Small intestine (tissue), 7 donors: ENCODE measurements at regions not wholly inside any gene's neighbourhood (a gene's known extent, or its start where the extent isn't known, plus 50 kb on each side); places are given as distances from the start of the nearest gene placed in this dataset.

Source experiments
- DNase-seq, 2 donors: peaks; one replicate each; pipeline versions ENCODE4 v3.0.0 to v3.0.0-alpha.2; 2013
- FAIRE-seq: peaks from 2 replicates; lab custom pipeline; 2012; peaks lifted over from hg19 to GRCh38; lab: Jason Lieb, UNC
- H3K27ac ChIP-seq, 3 donors: one replicate each; pipeline ENCODE4 v1.5.1; 2013; ENCODE audit warnings: low read length in 2 of 3, mild to moderate bottlenecking in 2 of 3, control low read depth in 1 of 3, inconsistent platforms in 1 of 3, low read depth in 1 of 3, moderate library complexity in 1 of 3
- H3K27me3 ChIP-seq, 3 donors: one replicate each; pipeline ENCODE4 v1.6.1; 2013; ENCODE audit warnings: low read length in 3 of 3, inconsistent platforms in 1 of 3; ENCODE audit not compliant: control insufficient read depth in 3 of 3, insufficient read depth in 3 of 3
- H3K36me3 ChIP-seq, 3 donors: one replicate each; pipeline ENCODE4 v1.6.1; 2013; ENCODE audit warnings: low read length in 3 of 3, inconsistent platforms in 1 of 3, low read depth in 1 of 3, mild to moderate bottlenecking in 1 of 3, moderate library complexity in 1 of 3; ENCODE audit not compliant: control insufficient read depth in 3 of 3, insufficient read depth in 2 of 3
- H3K4me1 ChIP-seq, 3 donors: one replicate each; pipeline ENCODE4 v1.6.1; 2013; ENCODE audit warnings: low read length in 2 of 3, inconsistent platforms in 1 of 3, low read depth in 1 of 3, mild to moderate bottlenecking in 1 of 3, moderate library complexity in 1 of 3; ENCODE audit not compliant: control insufficient read depth in 3 of 3, insufficient read depth in 2 of 3
- H3K4me3 ChIP-seq, 3 donors: one replicate each; pipeline ENCODE4 v1.5.1; 2013; ENCODE audit warnings: low read length in 3 of 3, control low read depth in 1 of 3, inconsistent platforms in 1 of 3, low read depth in 1 of 3, mild to moderate bottlenecking in 1 of 3, moderate library complexity in 1 of 3
- H3K9me3 ChIP-seq, 2 donors: one replicate each; pipeline ENCODE4 v1.6.1; 2013; ENCODE audit warnings: low read depth in 1 of 2, low read length in 1 of 2; ENCODE audit not compliant: control insufficient read depth in 2 of 2, insufficient read depth in 1 of 2
- WGBS, 3 donors: extraction: QIAGEN DNeasy Blood & Tissue Kit; methylation state at CpG; one replicate each; pipeline ENCODE4 v1.1.7; 2013; 5-methylcytosine and 5-hydroxymethylcytosine counted together
- donor health status: healthy with polysubstance abuse.
- donor health status: control.
- donor health status: control.
- donor health status: Bipolar disorder and iron deficiency.
- donor health status: healthy.

GRCh38 chrX:120697053-120697452 is 67.2 kb upstream of the C1GALT1C1 start:
- Histone ChIP-seq H3K36me3 (no peaks in the 10 kb centered on the region), H3K4me1 (no peaks in the 10 kb centered on the region), H3K9me3 (no peaks in the 10 kb centered on the region), H3K27ac (no peak overlapping the region), H3K27me3 (no peaks in the 10 kb centered on the region), H3K4me3 (no peak overlapping the region)
- FAIRE-seq (no peak), DNase-seq (no peak)

- FAIRE-seq (no peak), DNase-seq (peak; percentile 0 to 17)
- no peak overlapping the region for H3K27ac ChIP-seq
- H3K9me3 ChIP-seq = no peaks in the 10 kb centered on the region
- no peaks in the 10 kb centered on the region for H3K36me3 ChIP-seq
- H3K4me3 ChIP-seq = no peak overlapping the region
- H3K4me1 ChIP-seq = no peaks in the 10 kb centered on the region
- 15 to 54% (median 38%) methylated on average over 2 of the region's 2 CpGs for WGBS, 3 donors
- H3K27me3 ChIP-seq = no peaks in the 10 kb centered on the region
These were observed 62.5 kb upstream of the C1GALT1C1 start for GRCh38 chrX:120692319-120692718.

- Histone ChIP-seq H3K27ac (no peak overlapping the region), H3K9me3 (no peaks in the 10 kb centered on the region), H3K4me1 (no peaks in the 10 kb centered on the region), H3K27me3 (no peaks in the 10 kb centered on the region), H3K4me3 (no peak overlapping the region), H3K36me3 (no peaks in the 10 kb centered on the region)
- 84 to 88% (median 88%) methylated on average over 4 of the region's 4 CpGs for WGBS, 3 donors
- DNase-seq = no peak
- FAIRE-seq = no peak
These were observed 61.1 kb upstream of the C1GALT1C1 start for GRCh38 chrX:120690941-120691340.

GRCh38 chrX:120690344-120690743 is 60.5 kb upstream of the C1GALT1C1 start:
- Histone ChIP-seq H3K4me1 (no peaks in the 10 kb centered on the region), H3K36me3 (no peaks in the 10 kb centered on the region), H3K4me3 (no peak overlapping the region), H3K27ac (no peak overlapping the region), H3K9me3 (no peaks in the 10 kb centered on the region), H3K27me3 (no peaks in the 10 kb centered on the region)
- WGBS, 3 donors = 69 to 76% (median 74%) methylated on average over 3 of the region's 3 CpGs
- no peak for FAIRE-seq
- no peak for DNase-seq

- H3K27me3 ChIP-seq = no peaks in the 10 kb centered on the region
- no peak overlapping the region for H3K27ac ChIP-seq
- H3K4me1 ChIP-seq = no peaks in the 10 kb centered on the region
- no peak overlapping the region for H3K4me3 ChIP-seq
- H3K9me3 ChIP-seq = no peaks in the 10 kb centered on the region
- FAIRE-seq = no peak
- DNase-seq = no peak
- H3K36me3 ChIP-seq = no peaks in the 10 kb centered on the region
- WGBS, 3 donors = 66 to 87% (median 86%) methylated on average over 5 of the region's 5 CpGs
These were observed 50.2 kb upstream of the C1GALT1C1 start for GRCh38 chrX:120680090-120680489.
